ENCODE measurements at regions not wholly inside any gene's neighbourhood (a gene's known extent, or its start where the extent isn't known, plus 50 kb on each side); places are given as distances from the start of the nearest gene placed in this dataset.

GRCh38 chr3:106176734-106177133 lies 307.9 kb upstream of the CBLB start:
- no peaks in the 10 kb centered on the region for H3K27me3 Mint-ChIP-seq
- Histone ChIP-seq H3K27me3 (replicated peaks in 1 of 2; ENCODE audit: control insufficient read depth in 2 of 2, extremely low read depth in 1 of 2, insufficient read depth in 2 of 2, low read length in 1 of 2) (no peaks in the 10 kb centered on the region), H3K4me3 (ENCODE audit: control insufficient read depth in 1 of 2, extremely low read depth in 1 of 2, low read length in 1 of 2) (peak overlapping the region in 1 of 2 donors; percentile 37), H3K27ac (ENCODE audit: low read length) (peak overlapping the region; percentile 86), H3K9me3 (no peaks in the 10 kb centered on the region), H3K4me1 (ENCODE audit: control insufficient read depth in 1 of 2, extremely low read depth in 1 of 2, insufficient read depth in 2 of 2, low read length in 2 of 2) (peaks cover 19% of the 10 kb centered on the region in 2 experiments), H3K36me3 (ENCODE audit: control insufficient read depth in 2 of 2, extremely low read depth in 1 of 2, insufficient read depth in 1 of 2, low read length in 1 of 2) (no peaks in the 10 kb centered on the region)
- peak in 32 of 35 experiments; percentile 4 to 76 (median 40) for DNase-seq
- peak overlapping the region; percentile 90 for H3K27ac Mint-ChIP-seq
- ATAC-seq (replicated peaks in 1 of 4): peak; percentile 96 to 98 (median 97)
- no peaks in the 10 kb centered on the region for H3K36me3 Mint-ChIP-seq
- ChIA-PET POLR2A (interaction anchor here in 1 of 2 donors (0.6 kb wide), 1 partner anchor 418 kb away, joined by 4 read pairs; no protein-coding TSS in a partner anchor), CTCF (no interaction called here)
- no peaks in the 10 kb centered on the region for H3K9me3 Mint-ChIP-seq
- peaks cover 53 to 66% (median 62%) of the 10 kb centered on the region in 3 donors for H3K4me1 Mint-ChIP-seq
- WGBS (ENCODE audit: insufficient coverage): no CpG with 5 or more reads among the region's 3 CpGs
- H3K4me3 Mint-ChIP-seq: peak overlapping the region; percentile 40 to 67 (median 63)

DNA sequence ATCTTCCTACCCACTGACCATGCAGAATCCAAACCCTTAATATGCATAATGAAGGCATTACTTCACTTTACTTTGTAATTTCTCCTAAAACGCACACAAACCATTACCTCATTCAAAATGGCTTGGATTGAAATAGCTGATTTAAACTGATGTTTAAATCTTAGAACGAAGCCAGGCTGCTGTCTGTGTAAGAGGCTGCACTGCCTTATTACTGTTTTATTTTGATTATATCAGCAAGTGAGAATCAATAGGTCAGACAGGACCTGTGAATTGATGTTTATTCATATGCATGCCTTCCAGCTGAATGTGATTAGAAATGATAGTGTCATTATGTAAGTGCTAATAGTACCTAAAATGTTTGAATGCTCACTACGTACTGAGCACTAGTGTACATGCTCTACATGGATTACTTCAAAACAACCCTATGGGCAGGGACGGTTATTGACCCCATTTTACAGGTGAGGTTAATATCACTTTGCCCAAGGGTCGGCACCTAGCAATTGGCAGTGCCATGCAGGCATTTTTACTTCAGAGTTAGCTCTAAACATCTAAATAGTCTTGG lies 314.2 kb upstream of the CBLB start:
- H3K36me3 Mint-ChIP-seq: no peaks in the 10 kb centered on the region
- no CpG with 5 or more reads among the region's 5 CpGs for WGBS (ENCODE audit: insufficient coverage)
- no peak overlapping the region for H3K4me3 ChIP-seq (ENCODE audit: control insufficient read depth in 1 of 2, extremely low read depth in 1 of 2, low read length in 1 of 2)
- H3K4me1 Mint-ChIP-seq: peaks cover 31 to 52% (median 47%) of the 10 kb centered on the region in 3 donors
- H3K27ac ChIP-seq (ENCODE audit: low read length): no peak overlapping the region
- no peak overlapping the region for H3K27ac Mint-ChIP-seq
- H3K4me3 Mint-ChIP-seq: no peak overlapping the region
- ChIA-PET POLR2A (interaction anchor here in 1 of 2 donors (0.5 to 0.6 kb wide), 2 partner anchors 87 to 359 kb away, joined by 3 read pairs; no protein-coding TSS in a partner anchor), CTCF (interaction anchor here in 1 of 2 donors (0.9 kb wide), 1 partner anchor 496 kb away, joined by 3 read pairs; no protein-coding TSS in a partner anchor)
- H3K27me3 Mint-ChIP-seq: no peaks in the 10 kb centered on the region
- H3K36me3 ChIP-seq (ENCODE audit: control insufficient read depth in 2 of 2, extremely low read depth in 1 of 2, insufficient read depth in 1 of 2, low read length in 1 of 2): no peaks in the 10 kb centered on the region
- ATAC-seq (replicated peaks in 1 of 4) (no peak), DNase-seq (no peak)
- no peaks in the 10 kb centered on the region for H3K9me3 ChIP-seq
- peaks cover 6% of the 10 kb centered on the region in 2 experiments for H3K4me1 ChIP-seq (ENCODE audit: control insufficient read depth in 1 of 2, extremely low read depth in 1 of 2, insufficient read depth in 2 of 2, low read length in 2 of 2)
- no peaks in the 10 kb centered on the region for H3K9me3 Mint-ChIP-seq
- no peaks in the 10 kb centered on the region for H3K27me3 ChIP-seq (replicated peaks in 1 of 2; ENCODE audit: control insufficient read depth in 2 of 2, extremely low read depth in 1 of 2, insufficient read depth in 2 of 2, low read length in 1 of 2)

DNA sequence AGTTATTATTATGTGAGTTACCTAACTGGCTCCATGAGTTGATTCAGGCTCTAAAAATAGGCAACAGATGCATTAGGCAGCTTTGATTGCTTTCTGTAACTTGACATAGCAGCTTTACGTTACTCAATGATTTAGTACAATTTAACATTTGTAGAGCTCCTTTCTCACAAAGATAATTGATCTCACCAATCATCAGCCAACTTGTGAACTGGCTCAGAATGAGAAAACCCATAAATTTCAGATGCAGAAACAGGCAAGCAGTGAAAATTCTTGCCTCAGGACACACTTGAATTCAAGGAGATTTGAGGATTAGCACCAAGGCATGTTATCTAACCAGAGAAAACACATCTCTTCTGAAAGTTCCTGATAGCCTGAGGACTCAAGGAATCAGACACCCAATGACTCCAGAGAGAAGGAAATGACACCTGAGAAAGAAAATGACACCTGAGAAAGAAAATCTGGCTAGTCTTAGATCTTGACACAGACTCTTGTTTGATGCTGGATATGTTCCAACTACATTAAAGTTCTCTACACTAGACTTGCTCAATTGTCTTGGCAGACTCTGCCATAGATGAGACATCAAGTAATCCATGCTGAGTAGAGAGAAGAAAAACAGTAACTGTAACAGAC lies 315.1 kb upstream of the CBLB start:
- DNase-seq: no peak
- Mint-ChIP-seq H3K4me1 (peaks cover 27 to 47% (median 42%) of the 10 kb centered on the region in 3 donors), H3K4me3 (no peak overlapping the region), H3K9me3 (no peaks in the 10 kb centered on the region), H3K36me3 (no peaks in the 10 kb centered on the region), H3K27ac (peak overlapping the region; percentile 73 to 78), H3K27me3 (no peaks in the 10 kb centered on the region)
- ChIA-PET CTCF (interaction anchor here (0.5 to 0.9 kb wide), 3 partner anchors 425 to 1369 kb away, joined by 3 to 4 read pairs (median 3); no protein-coding TSS in a partner anchor), POLR2A (interaction anchor here (0.5 to 0.9 kb wide), 2 partner anchors 22 to 358 kb away, joined by 3 to 4 read pairs; no protein-coding TSS in a partner anchor)
- Histone ChIP-seq H3K27me3 (replicated peaks in 1 of 2; ENCODE audit: control insufficient read depth in 2 of 2, extremely low read depth in 1 of 2, insufficient read depth in 2 of 2, low read length in 1 of 2) (no peaks in the 10 kb centered on the region), H3K9me3 (no peaks in the 10 kb centered on the region), H3K4me1 (ENCODE audit: control insufficient read depth in 1 of 2, extremely low read depth in 1 of 2, insufficient read depth in 2 of 2, low read length in 2 of 2) (peaks cover 5 to 6% of the 10 kb centered on the region in 2 experiments), H3K4me3 (ENCODE audit: control insufficient read depth in 1 of 2, extremely low read depth in 1 of 2, low read length in 1 of 2) (no peak overlapping the region), H3K27ac (ENCODE audit: low read length) (peak overlapping the region; percentile 39), H3K36me3 (ENCODE audit: control insufficient read depth in 2 of 2, extremely low read depth in 1 of 2, insufficient read depth in 1 of 2, low read length in 1 of 2) (no peaks in the 10 kb centered on the region)
- peak; percentile 45 to 76 (median 69) for ATAC-seq (replicated peaks in 1 of 4)
- 100% methylated on average over 1 of the region's 1 CpG for WGBS (ENCODE audit: insufficient coverage)

DNA sequence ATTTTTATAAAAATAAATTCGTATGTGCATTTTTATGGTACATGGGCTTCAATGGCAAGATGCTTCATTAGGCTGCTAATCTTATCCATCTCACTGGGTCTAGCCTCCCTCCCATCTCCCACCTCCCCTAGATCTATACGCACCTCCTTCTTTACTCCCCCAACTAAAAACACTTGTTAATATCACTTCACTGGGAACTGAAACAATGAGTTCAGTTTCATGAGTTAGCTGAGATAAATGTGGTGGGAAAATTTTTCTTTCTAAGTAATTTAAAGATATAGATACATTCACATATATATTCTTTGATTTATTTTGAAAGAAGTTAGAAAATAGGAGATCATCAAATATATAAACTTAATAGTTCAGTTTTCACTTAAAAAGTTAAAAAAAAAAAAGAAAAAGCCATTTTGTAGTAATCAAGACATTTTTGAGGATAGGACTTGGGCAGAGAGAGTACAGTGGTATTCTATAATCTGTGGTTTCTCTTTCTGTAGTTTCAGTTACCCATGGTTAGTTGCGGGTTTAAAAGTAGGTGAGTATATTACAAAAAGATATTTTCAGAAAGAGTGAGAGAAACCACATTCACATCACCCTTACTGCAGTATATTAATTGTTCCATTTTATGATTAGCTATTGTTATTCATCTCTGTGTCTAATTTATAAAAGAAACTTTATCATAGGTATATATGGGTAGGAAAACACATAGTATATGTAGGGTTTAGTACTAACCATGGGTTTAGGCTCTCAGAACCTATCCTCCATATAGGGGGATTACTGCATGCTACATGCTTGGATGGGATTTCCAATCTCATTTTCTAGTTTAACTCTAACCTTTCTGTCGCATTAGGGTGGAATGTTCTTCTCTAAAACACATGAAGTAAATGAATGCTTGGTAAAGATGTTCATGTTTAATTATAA lies 316.0 kb upstream of the CBLB start:
- CTCF ChIA-PET: interaction anchor here in 1 of 2 donors (0.7 to 1.0 kb wide), 2 partner anchors 14 to 1369 kb away, joined by 3 to 4 read pairs; no protein-coding TSS in a partner anchor
- no peaks in the 10 kb centered on the region for H3K9me3 Mint-ChIP-seq
- H3K27ac ChIP-seq (ENCODE audit: low read length): peak overlapping the region; percentile 44
- ATAC-seq (replicated peaks in 1 of 4) (peak in 3 of 4 experiments; percentile 47 to 71 (median 63)), DNase-seq (peak in 1 of 35 experiments; percentile 27)
- no peak overlapping the region for H3K4me3 Mint-ChIP-seq
- H3K36me3 ChIP-seq (ENCODE audit: control insufficient read depth in 2 of 2, extremely low read depth in 1 of 2, insufficient read depth in 1 of 2, low read length in 1 of 2): no peaks in the 10 kb centered on the region
- H3K9me3 ChIP-seq: no peaks in the 10 kb centered on the region
- peak overlapping the region; percentile 53 to 65 for H3K27ac Mint-ChIP-seq
- WGBS (ENCODE audit: insufficient coverage): no CpG with 5 or more reads among the region's 4 CpGs
- no peaks in the 10 kb centered on the region for H3K27me3 ChIP-seq (replicated peaks in 1 of 2; ENCODE audit: control insufficient read depth in 2 of 2, extremely low read depth in 1 of 2, insufficient read depth in 2 of 2, low read length in 1 of 2)
- POLR2A ChIA-PET: interaction anchor here (0.6 to 0.9 kb wide), 2 partner anchors 21 to 65 kb away, joined by 3 to 4 read pairs; no protein-coding TSS in a partner anchor
- H3K4me1 Mint-ChIP-seq: peaks cover 22 to 42% (median 37%) of the 10 kb centered on the region in 3 donors
- H3K4me3 ChIP-seq (ENCODE audit: control insufficient read depth in 1 of 2, extremely low read depth in 1 of 2, low read length in 1 of 2): no peak overlapping the region
- H3K27me3 Mint-ChIP-seq: no peaks in the 10 kb centered on the region
- peaks cover 5 to 6% of the 10 kb centered on the region in 2 experiments for H3K4me1 ChIP-seq (ENCODE audit: control insufficient read depth in 1 of 2, extremely low read depth in 1 of 2, insufficient read depth in 2 of 2, low read length in 2 of 2)
- H3K36me3 Mint-ChIP-seq: no peaks in the 10 kb centered on the region

GRCh38 chr3:106185949-106186348 lies 317.1 kb upstream of the CBLB start:
- ChIA-PET POLR2A (no interaction called here), CTCF (no interaction called here)
- no CpG with 5 or more reads among the region's 2 CpGs for WGBS (ENCODE audit: insufficient coverage)
- H3K9me3 Mint-ChIP-seq: no peaks in the 10 kb centered on the region
- no peak overlapping the region for H3K27ac ChIP-seq (ENCODE audit: low read length)
- no peak overlapping the region for H3K4me3 Mint-ChIP-seq
- H3K27ac Mint-ChIP-seq: peak overlapping the region in 1 of 2 donors; percentile 52
- peaks cover 22 to 38% (median 33%) of the 10 kb centered on the region in 3 donors for H3K4me1 Mint-ChIP-seq
- H3K4me1 ChIP-seq (ENCODE audit: control insufficient read depth in 1 of 2, extremely low read depth in 1 of 2, insufficient read depth in 2 of 2, low read length in 2 of 2): peaks cover 5 to 6% of the 10 kb centered on the region in 2 experiments
- no peak overlapping the region for H3K4me3 ChIP-seq (ENCODE audit: control insufficient read depth in 1 of 2, extremely low read depth in 1 of 2, low read length in 1 of 2)
- ATAC-seq (replicated peaks in 1 of 4): no peak
- H3K9me3 ChIP-seq: no peaks in the 10 kb centered on the region
- H3K36me3 ChIP-seq (ENCODE audit: control insufficient read depth in 2 of 2, extremely low read depth in 1 of 2, insufficient read depth in 1 of 2, low read length in 1 of 2): no peaks in the 10 kb centered on the region
- no peaks in the 10 kb centered on the region for H3K36me3 Mint-ChIP-seq
- H3K27me3 ChIP-seq (replicated peaks in 1 of 2; ENCODE audit: control insufficient read depth in 2 of 2, extremely low read depth in 1 of 2, insufficient read depth in 2 of 2, low read length in 1 of 2): no peaks in the 10 kb centered on the region
- no peak for DNase-seq
- no peaks in the 10 kb centered on the region for H3K27me3 Mint-ChIP-seq

GRCh38 chr3:106190296-106190695 lies 321.5 kb upstream of the CBLB start:
- Mint-ChIP-seq H3K36me3 (peaks cover 4% of the 10 kb centered on the region), H3K9me3 (peaks cover 6 to 9% (median 7%) of the 10 kb centered on the region in 3 donors), H3K27ac (no peak overlapping the region), H3K27me3 (no peaks in the 10 kb centered on the region), H3K4me3 (no peak overlapping the region), H3K4me1 (peaks cover 4 to 16% (median 12%) of the 10 kb centered on the region in 3 donors)
- ChIA-PET CTCF (no interaction called here), POLR2A (interaction anchor here in 1 of 2 donors (0.6 kb wide), 1 partner anchor 10 kb away, joined by 3 read pairs; no protein-coding TSS in a partner anchor)
- Histone ChIP-seq H3K36me3 (ENCODE audit: control insufficient read depth in 2 of 2, extremely low read depth in 1 of 2, insufficient read depth in 1 of 2, low read length in 1 of 2) (no peaks in the 10 kb centered on the region), H3K9me3 (no peaks in the 10 kb centered on the region), H3K4me3 (ENCODE audit: control insufficient read depth in 1 of 2, extremely low read depth in 1 of 2, low read length in 1 of 2) (no peak overlapping the region), H3K27ac (ENCODE audit: low read length) (no peak overlapping the region), H3K27me3 (replicated peaks in 1 of 2; ENCODE audit: control insufficient read depth in 2 of 2, extremely low read depth in 1 of 2, insufficient read depth in 2 of 2, low read length in 1 of 2) (no peaks in the 10 kb centered on the region), H3K4me1 (ENCODE audit: control insufficient read depth in 1 of 2, extremely low read depth in 1 of 2, insufficient read depth in 2 of 2, low read length in 2 of 2) (peaks cover 0 to under 1% of the 10 kb centered on the region in 2 experiments)
- DNase-seq (no peak), ATAC-seq (replicated peaks in 1 of 4) (no peak)
- 100% methylated on average over 1 of the region's 2 CpGs for whole genome bisulfite sequencing (ENCODE audit: insufficient coverage)
